GM19324 (cell line): ENCODE measurements at regions not wholly inside any gene's neighbourhood (a gene's known extent, or its start where the extent isn't known, plus 50 kb on each side); places are given as distances from the start of the nearest gene placed in this dataset.

Source experiments
- ATAC-seq: cut with Tn5 transposase; IDR thresholded peaks from one replicate; pipeline ENCODE4 v1.9.1; 2021; ENCODE audit warnings: mild to moderate bottlenecking, moderate library complexity; ENCODE audit not compliant: unreplicated experiment, low FRiP score

GRCh38 chr12:86911973-86912372 is 655.8 kb upstream of the MGAT4C start:
- ATAC-seq = no peak

- ATAC-seq = no peak
Observed at GRCh38 chr12:86903159-86903558, 647.0 kb upstream of the MGAT4C start.

- no peak for ATAC-seq
Observed at GRCh38 chr12:86860776-86861175, 604.6 kb upstream of the MGAT4C start.

- ATAC-seq = no peak
Observed at GRCh38 chr12:86852451-86852850, 596.3 kb upstream of the MGAT4C start.

- no peak for ATAC-seq
Observed at GRCh38 chr12:86838711-86839110, 582.5 kb upstream of the MGAT4C start.

GRCh38 chr12:86838260-86838659 is 582.1 kb upstream of the MGAT4C start:
- no peak for ATAC-seq

GRCh38 chr12:86837246-86837645 is 581.1 kb upstream of the MGAT4C start:
- ATAC-seq = no peak

- ATAC-seq = no peak
Observed at GRCh38 chr12:86834217-86834616, 578.0 kb upstream of the MGAT4C start.

- no peak for ATAC-seq
Observed at GRCh38 chr12:86827409-86827808, 571.2 kb upstream of the MGAT4C start.

- ATAC-seq = no peak
Observed at GRCh38 chr12:86826051-86826450, 569.9 kb upstream of the MGAT4C start.

GRCh38 chr12:86801439-86801838 is 545.2 kb upstream of the MGAT4C start:
- ATAC-seq = no peak

- ATAC-seq = no peak
Observed at GRCh38 chr12:86799616-86800015, 543.4 kb upstream of the MGAT4C start.

GRCh38 chr12:86796550-86796949 is 540.4 kb upstream of the MGAT4C start:
- ATAC-seq = no peak

- ATAC-seq = no peak
Observed at GRCh38 chr12:86788661-86789060, 532.5 kb upstream of the MGAT4C start.

GRCh38 chr12:86787419-86787818 is 531.2 kb upstream of the MGAT4C start:
- ATAC-seq = no peak

GRCh38 chr12:86777325-86777724 is 521.1 kb upstream of the MGAT4C start:
- ATAC-seq = no peak

- ATAC-seq = no peak
Observed at GRCh38 chr12:86774841-86775388, 518.7 kb upstream of the MGAT4C start.

- no peak for ATAC-seq
Observed at GRCh38 chr12:86772696-86773095, 516.5 kb upstream of the MGAT4C start.

- no peak for ATAC-seq
Observed at GRCh38 chr12:86770871-86771270, 514.7 kb upstream of the MGAT4C start.

- ATAC-seq = no peak
Observed at GRCh38 chr12:86748894-86749293, 492.7 kb upstream of the MGAT4C start.

- no peak for ATAC-seq
Observed at GRCh38 chr12:86744547-86745212, 488.5 kb upstream of the MGAT4C start.

- ATAC-seq = no peak
Observed at GRCh38 chr12:86743875-86744536, 487.8 kb upstream of the MGAT4C start.
